ENCODE measurements at regions not wholly inside any gene's neighbourhood (a gene's known extent, or its start where the extent isn't known, plus 50 kb on each side); places are given as distances from the start of the nearest gene placed in this dataset.

- Mint-ChIP-seq H3K4me1 (no peaks in the 10 kb centered on the region), H3K36me3 (no peaks in the 10 kb centered on the region), H3K27ac (no peak overlapping the region), H3K9me3 (peaks cover 0 to 6% (median 0%) of the 10 kb centered on the region in 11 donors), H3K4me3 (no peak overlapping the region), H3K27me3 (peaks cover 0 to 10% (median 2%) of the 10 kb centered on the region in 5 donors)
- no peak overlapping the region for H3K4me3 ChIP-seq (ENCODE audit: low read length)
- no peaks in the 10 kb centered on the region for H3K36me3 ChIP-seq (ENCODE audit: control insufficient read depth in 2 of 3, insufficient read depth in 3 of 3, low read length in 3 of 3)
- no peak overlapping the region for H3K27ac ChIP-seq (ENCODE audit: low read depth, low read length)
- ChIA-PET POLR2A (no interaction called here), CTCF (no interaction called here)
- no peaks in the 10 kb centered on the region for H3K27me3 ChIP-seq (ENCODE audit: control insufficient read depth in 2 of 2, insufficient read depth in 2 of 2, low read length in 2 of 2)
- no peaks in the 10 kb centered on the region for H3K4me1 ChIP-seq (ENCODE audit: control insufficient read depth in 2 of 2, insufficient read depth in 2 of 2, low read length in 2 of 2)
- intact Hi-C loops (cut with micrococcal nuclease), result no loop called here
- DNase-seq (no peak), ATAC-seq (no peak)
- no peaks in the 10 kb centered on the region for H3K9me3 ChIP-seq (ENCODE audit: control insufficient read depth in 2 of 3, low read length in 3 of 3)
Observed at GRCh38 chr4:144504883-144505282, 141.1 kb upstream of the HHIP start.

- peaks cover 0 to 4% (median 0%) of the 10 kb centered on the region in 11 donors for H3K9me3 Mint-ChIP-seq
- Histone ChIP-seq H3K36me3 (ENCODE audit: control insufficient read depth in 2 of 3, insufficient read depth in 3 of 3, low read length in 3 of 3) (no peaks in the 10 kb centered on the region), H3K9me3 (ENCODE audit: control insufficient read depth in 2 of 3, low read length in 3 of 3) (no peaks in the 10 kb centered on the region), H3K27ac (ENCODE audit: low read depth, low read length) (no peak overlapping the region), H3K27me3 (ENCODE audit: control insufficient read depth in 2 of 2, insufficient read depth in 2 of 2, low read length in 2 of 2) (no peaks in the 10 kb centered on the region), H3K4me1 (ENCODE audit: control insufficient read depth in 2 of 2, insufficient read depth in 2 of 2, low read length in 2 of 2) (no peaks in the 10 kb centered on the region), H3K4me3 (ENCODE audit: low read length) (no peak overlapping the region)
- no peak for ATAC-seq
- CTCF ChIA-PET, result no interaction called here
- intact Hi-C loops (cut with micrococcal nuclease), result no loop called here
- no peak overlapping the region for H3K27ac Mint-ChIP-seq
- peaks cover 0 to 10% (median 2%) of the 10 kb centered on the region in 5 donors for H3K27me3 Mint-ChIP-seq
- H3K36me3 Mint-ChIP-seq, result no peaks in the 10 kb centered on the region
- POLR2A ChIA-PET, result no interaction called here
- no peaks in the 10 kb centered on the region for H3K4me1 Mint-ChIP-seq
- DNase-seq, result no peak
- no peak overlapping the region for H3K4me3 Mint-ChIP-seq
Observed at GRCh38 chr4:144507311-144508101, 138.4 kb upstream of the HHIP start.

- H3K27me3 ChIP-seq (ENCODE audit: control insufficient read depth in 2 of 2, insufficient read depth in 2 of 2, low read length in 2 of 2), result no peaks in the 10 kb centered on the region
- H3K36me3 ChIP-seq (ENCODE audit: control insufficient read depth in 2 of 3, insufficient read depth in 3 of 3, low read length in 3 of 3), result no peaks in the 10 kb centered on the region
- intact Hi-C loops (cut with micrococcal nuclease), result no loop called here
- peaks cover 0 to 15% (median 0%) of the 10 kb centered on the region in 5 donors for H3K27me3 Mint-ChIP-seq
- no peaks in the 10 kb centered on the region for H3K4me1 Mint-ChIP-seq
- H3K27ac Mint-ChIP-seq, result no peak overlapping the region
- peaks cover 0 to 4% (median 0%) of the 10 kb centered on the region in 11 donors for H3K9me3 Mint-ChIP-seq
- H3K4me1 ChIP-seq (ENCODE audit: control insufficient read depth in 2 of 2, insufficient read depth in 2 of 2, low read length in 2 of 2), result no peaks in the 10 kb centered on the region
- CTCF ChIA-PET, result no interaction called here
- no peak overlapping the region for H3K4me3 Mint-ChIP-seq
- H3K9me3 ChIP-seq (ENCODE audit: control insufficient read depth in 2 of 3, low read length in 3 of 3), result no peaks in the 10 kb centered on the region
- H3K36me3 Mint-ChIP-seq, result no peaks in the 10 kb centered on the region
- DNase-seq (no peak), ATAC-seq (no peak)
- no peak overlapping the region for H3K27ac ChIP-seq (ENCODE audit: low read depth, low read length)
- no peak overlapping the region for H3K4me3 ChIP-seq (ENCODE audit: low read length)
- POLR2A ChIA-PET, result no interaction called here
Observed at GRCh38 chr4:144509088-144510015, 136.6 kb upstream of the HHIP start.

- H3K4me3 Mint-ChIP-seq, result no peak overlapping the region
- peaks cover 0 to 7% (median 0%) of the 10 kb centered on the region in 5 donors for H3K27me3 Mint-ChIP-seq
- H3K36me3 Mint-ChIP-seq, result no peaks in the 10 kb centered on the region
- Histone ChIP-seq H3K9me3 (ENCODE audit: control insufficient read depth in 2 of 3, low read length in 3 of 3) (no peaks in the 10 kb centered on the region), H3K4me3 (ENCODE audit: low read length) (no peak overlapping the region), H3K36me3 (ENCODE audit: control insufficient read depth in 2 of 3, insufficient read depth in 3 of 3, low read length in 3 of 3) (no peaks in the 10 kb centered on the region), H3K27ac (ENCODE audit: low read depth, low read length) (no peak overlapping the region), H3K4me1 (ENCODE audit: control insufficient read depth in 2 of 2, insufficient read depth in 2 of 2, low read length in 2 of 2) (no peaks in the 10 kb centered on the region), H3K27me3 (ENCODE audit: control insufficient read depth in 2 of 2, insufficient read depth in 2 of 2, low read length in 2 of 2) (no peaks in the 10 kb centered on the region)
- ChIA-PET CTCF (no interaction called here), POLR2A (no interaction called here)
- ATAC-seq (no peak), DNase-seq (no peak)
- intact Hi-C loops (cut with micrococcal nuclease), result no loop called here
- H3K4me1 Mint-ChIP-seq, result no peaks in the 10 kb centered on the region
- no peak overlapping the region for H3K27ac Mint-ChIP-seq
- H3K9me3 Mint-ChIP-seq, result peaks cover 0 to 4% (median 0%) of the 10 kb centered on the region in 11 donors
Observed at GRCh38 chr4:144514736-144515135, 131.2 kb upstream of the HHIP start.

GRCh38 chr4:144518181-144518895, 127.6 kb upstream of the HHIP start:
- no peaks in the 10 kb centered on the region for H3K36me3 Mint-ChIP-seq
- Histone ChIP-seq H3K4me3 (ENCODE audit: low read length) (no peak overlapping the region), H3K27me3 (ENCODE audit: control insufficient read depth in 2 of 2, insufficient read depth in 2 of 2, low read length in 2 of 2) (no peaks in the 10 kb centered on the region), H3K27ac (ENCODE audit: low read depth, low read length) (no peak overlapping the region), H3K4me1 (ENCODE audit: control insufficient read depth in 2 of 2, insufficient read depth in 2 of 2, low read length in 2 of 2) (no peaks in the 10 kb centered on the region), H3K9me3 (ENCODE audit: control insufficient read depth in 2 of 3, low read length in 3 of 3) (no peaks in the 10 kb centered on the region), H3K36me3 (ENCODE audit: control insufficient read depth in 2 of 3, insufficient read depth in 3 of 3, low read length in 3 of 3) (no peaks in the 10 kb centered on the region)
- H3K27me3 Mint-ChIP-seq, result peaks cover 0 to 7% (median 0%) of the 10 kb centered on the region in 5 donors
- ChIA-PET POLR2A (interaction anchor here (1.6 kb wide), 1 partner anchor 18 kb away, joined by 3 read pairs; no protein-coding TSS in a partner anchor), CTCF (interaction anchor here (0.5 kb wide), 1 partner anchor 283 kb away, joined by 5 read pairs; no protein-coding TSS in a partner anchor)
- H3K9me3 Mint-ChIP-seq, result peaks cover 0 to 4% (median 0%) of the 10 kb centered on the region in 11 donors
- no peak overlapping the region for H3K4me3 Mint-ChIP-seq
- no peak for ATAC-seq
- intact Hi-C loops (cut with micrococcal nuclease), result no loop called here
- no peak for DNase-seq
- H3K27ac Mint-ChIP-seq, result no peak overlapping the region
- H3K4me1 Mint-ChIP-seq, result no peaks in the 10 kb centered on the region

GRCh38 chr4:144531841-144532240, 114.1 kb upstream of the HHIP start:
- DNase-seq, result no peak
- Mint-ChIP-seq H3K9me3 (no peaks in the 10 kb centered on the region), H3K27me3 (peaks cover 0 to 8% (median 0%) of the 10 kb centered on the region in 5 donors), H3K4me3 (no peak overlapping the region), H3K4me1 (no peaks in the 10 kb centered on the region), H3K36me3 (no peaks in the 10 kb centered on the region), H3K27ac (no peak overlapping the region)
- Histone ChIP-seq H3K27me3 (ENCODE audit: control insufficient read depth in 2 of 2, insufficient read depth in 2 of 2, low read length in 2 of 2) (no peaks in the 10 kb centered on the region), H3K27ac (ENCODE audit: low read depth, low read length) (no peak overlapping the region), H3K9me3 (ENCODE audit: control insufficient read depth in 2 of 3, low read length in 3 of 3) (no peaks in the 10 kb centered on the region), H3K4me1 (ENCODE audit: control insufficient read depth in 2 of 2, insufficient read depth in 2 of 2, low read length in 2 of 2) (no peaks in the 10 kb centered on the region), H3K4me3 (ENCODE audit: low read length) (no peak overlapping the region), H3K36me3 (ENCODE audit: control insufficient read depth in 2 of 3, insufficient read depth in 3 of 3, low read length in 3 of 3) (no peaks in the 10 kb centered on the region)
- POLR2A ChIA-PET, result no interaction called here
- CTCF ChIA-PET, result no interaction called here
- intact Hi-C loops (cut with micrococcal nuclease), result no loop called here
- ATAC-seq, result no peak

Measured in naive thymus-derived CD4-positive, alpha-beta T cell (primary cell).